RWPE1 (cell line): ENCODE measurements at regions not wholly inside any gene's neighbourhood (a gene's known extent, or its start where the extent isn't known, plus 50 kb on each side); places are given as distances from the start of the nearest gene placed in this dataset.
A peak's percentile ranks its signal among the peaks of the same experiment; 100 is the strongest.

Source experiments
- CTCF ChIA-PET: fragments of 350-600 bp; sonication (Branson Sonifier 250); formaldehyde crosslinking; extraction: SDS; loops from one replicate; lab custom pipeline; 2021; lab: Yijun Ruan, JAX
- POLR2A ChIA-PET: fragments of 400-600 bp; formaldehyde crosslinking; extraction: SDS; loops from one replicate; lab custom pipeline; 2020; ENCODE audit warnings: antibody characterized with exemption; ENCODE audit not compliant: low non-redundant PET; lab: Yijun Ruan, JAX
- DNase-seq: peaks from one replicate; pipeline ENCODE4 v3.0.0; 2012; ENCODE audit warnings: low spot score
- H3K27ac ChIP-seq: fragments of 450-650 bp; 2 replicates; pipeline ENCODE4 v1.5.1; 2017
- TF ChIP-seq, protein P1 (sequence below): fragments of 450-650 bp; conservative IDR thresholded peaks from 2 replicates; pipeline ENCODE4 v1.5.1; 2017; ENCODE audit warnings: low read depth, mild to moderate bottlenecking

DNA sequence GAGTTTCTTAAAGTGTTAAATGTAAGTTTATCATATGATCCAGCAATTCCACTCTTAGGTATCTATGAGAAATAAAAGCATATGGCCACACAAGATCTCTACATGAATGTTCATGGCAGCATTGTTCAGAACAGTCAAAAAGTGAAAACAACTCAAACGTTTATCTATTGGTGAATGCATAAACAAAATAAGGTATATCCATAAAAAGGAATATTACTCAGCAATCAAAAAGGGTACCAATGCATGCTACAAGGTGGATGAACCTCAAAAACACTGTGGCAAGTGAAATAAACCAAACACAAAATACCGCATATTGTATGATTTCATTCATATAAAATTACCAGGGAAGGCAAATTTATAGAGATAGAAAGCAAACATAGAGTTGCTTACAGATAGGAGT lies 337.6 kb downstream of the PIK3C3 start:
- H3K27ac ChIP-seq, result no peak overlapping the region
- ChIA-PET CTCF (no interaction called here), POLR2A (no interaction called here)
- TF ChIP-seq, protein P1, sequence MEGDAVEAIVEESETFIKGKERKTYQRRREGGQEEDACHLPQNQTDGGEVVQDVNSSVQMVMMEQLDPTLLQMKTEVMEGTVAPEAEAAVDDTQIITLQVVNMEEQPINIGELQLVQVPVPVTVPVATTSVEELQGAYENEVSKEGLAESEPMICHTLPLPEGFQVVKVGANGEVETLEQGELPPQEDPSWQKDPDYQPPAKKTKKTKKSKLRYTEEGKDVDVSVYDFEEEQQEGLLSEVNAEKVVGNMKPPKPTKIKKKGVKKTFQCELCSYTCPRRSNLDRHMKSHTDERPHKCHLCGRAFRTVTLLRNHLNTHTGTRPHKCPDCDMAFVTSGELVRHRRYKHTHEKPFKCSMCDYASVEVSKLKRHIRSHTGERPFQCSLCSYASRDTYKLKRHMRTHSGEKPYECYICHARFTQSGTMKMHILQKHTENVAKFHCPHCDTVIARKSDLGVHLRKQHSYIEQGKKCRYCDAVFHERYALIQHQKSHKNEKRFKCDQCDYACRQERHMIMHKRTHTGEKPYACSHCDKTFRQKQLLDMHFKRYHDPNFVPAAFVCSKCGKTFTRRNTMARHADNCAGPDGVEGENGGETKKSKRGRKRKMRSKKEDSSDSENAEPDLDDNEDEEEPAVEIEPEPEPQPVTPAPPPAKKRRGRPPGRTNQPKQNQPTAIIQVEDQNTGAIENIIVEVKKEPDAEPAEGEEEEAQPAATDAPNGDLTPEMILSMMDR, result no peak
- no peak for DNase-seq

DNA sequence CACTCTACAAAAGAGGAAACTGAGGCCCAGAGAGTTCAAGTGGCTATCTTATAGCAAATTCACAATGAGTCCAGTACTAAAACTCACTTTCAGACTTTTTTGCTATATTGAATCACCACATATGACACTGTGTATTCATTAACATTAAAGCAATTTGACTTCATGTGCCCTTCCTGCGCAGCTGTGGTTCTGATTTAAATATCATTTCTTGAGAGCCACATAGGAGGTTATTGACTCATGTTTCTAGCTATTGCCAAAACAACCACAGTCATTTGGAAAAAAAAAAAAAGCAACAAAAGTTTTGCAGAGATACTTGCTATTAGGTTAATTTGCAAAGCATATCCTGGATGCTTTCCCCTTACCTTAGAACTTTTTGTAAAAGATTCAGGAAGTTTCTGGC lies 341.2 kb downstream of the PIK3C3 start:
- CTCF ChIA-PET, result interaction anchor here (0.7 kb wide), 1 partner anchor 243 kb away, joined by 3 read pairs; no protein-coding TSS in a partner anchor
- TF ChIP-seq, protein P1, result no peak
- POLR2A ChIA-PET, result no interaction called here
- no peak for DNase-seq
- H3K27ac ChIP-seq, result no peak overlapping the region

- no peak for DNase-seq
- ChIA-PET POLR2A (no interaction called here), CTCF (interaction anchor here (0.6 to 0.7 kb wide), 2 partner anchors 243 to 849 kb away, joined by 3 to 5 read pairs; no protein-coding TSS in a partner anchor)
- TF ChIP-seq, protein P1, result no peak
- H3K27ac ChIP-seq, result no peak overlapping the region
These were observed 341.7 kb downstream of the PIK3C3 start for GRCh38 chr18:42296723-42297122.

GRCh38 chr18:42298759-42299675 lies 344.0 kb downstream of the PIK3C3 start:
- TF ChIP-seq, protein P1, result peak; percentile 87
- no peak overlapping the region for H3K27ac ChIP-seq
- peak; percentile 31 for DNase-seq
- ChIA-PET CTCF (interaction anchor here (0.8 to 1.4 kb wide), 3 partner anchors 9 to 973 kb away, joined by 3 to 5 read pairs (median 3); no protein-coding TSS in a partner anchor), POLR2A (no interaction called here)

GRCh38 chr18:42305869-42306593 lies 351.0 kb downstream of the PIK3C3 start:
- CTCF ChIA-PET, result no interaction called here
- TF ChIP-seq, protein P1, result no peak
- DNase-seq, result no peak
- POLR2A ChIA-PET, result no interaction called here
- no peak overlapping the region for H3K27ac ChIP-seq

- no peak overlapping the region for H3K27ac ChIP-seq
- CTCF ChIA-PET, result no interaction called here
- DNase-seq, result no peak
- POLR2A ChIA-PET, result no interaction called here
- TF ChIP-seq, protein P1, result no peak
These were observed 351.6 kb downstream of the PIK3C3 start for GRCh38 chr18:42306594-42306980.
